H1 (cell line): ENCODE measurements at regions not wholly inside any gene's neighbourhood (a gene's known extent, or its start where the extent isn't known, plus 50 kb on each side); places are given as distances from the start of the nearest gene placed in this dataset.

Experiments
- CTCF ChIA-PET: fragments of 300-600 bp; sonication (Branson Sonifier 250); formaldehyde crosslinking; loops from one replicate; lab custom pipeline; 2021; ENCODE audit not compliant: partially characterized antibody; lab: Charles Lee
- POLR2A ChIA-PET: fragments of 300-600 bp; sonication (Branson Sonifier 250); formaldehyde crosslinking; loops from one replicate; lab custom pipeline; 2021; ENCODE audit warnings: inconsistent platforms; ENCODE audit not compliant: partially characterized antibody; lab: Charles Lee
- DNase-seq, 2 experiments: peaks; one replicate each; pipeline versions ENCODE4 v3.0.0 to v3.0.0-alpha.2; 2010 to 2022; ENCODE audit warnings: low spot score in 2 of 2, low read depth in 1 of 2, mixed read lengths in 1 of 2
- FAIRE-seq: peaks from 2 replicates; lab custom pipeline; 2011; peaks lifted over from hg19 to GRCh38; lab: Jason Lieb, UNC
- H2AFZ ChIP-seq: 2 replicates; pipeline ENCODE4 v1.8.1; 2012; ENCODE audit warnings: low read length, inconsistent platforms
- H2AK5ac ChIP-seq: 2 replicates; pipeline ENCODE4 v1.6.1; 2013; ENCODE audit warnings: low read depth, low read length
- H2BK120ac ChIP-seq: replicated peaks from 2 replicates; pipeline ENCODE3; 2013; ENCODE audit warnings: low read depth, low read length, inconsistent platforms
- H2BK12ac ChIP-seq: 2 replicates; pipeline ENCODE4 v1.6.1; 2013; ENCODE audit warnings: low read depth, low read length
- H2BK15ac ChIP-seq: 2 replicates; pipeline ENCODE4 v1.6.1; 2013; ENCODE audit warnings: low read length
- H2BK20ac ChIP-seq: 2 replicates; pipeline ENCODE4 v1.6.1; 2013; ENCODE audit warnings: low read length
- H2BK5ac ChIP-seq: 2 replicates; pipeline ENCODE4 v1.6.1; 2013; ENCODE audit warnings: low read depth, low read length
- H3K14ac ChIP-seq: 2 replicates; pipeline ENCODE4 v1.6.1; 2013; ENCODE audit warnings: inconsistent platforms; ENCODE audit not compliant: insufficient read length
- H3K18ac ChIP-seq: 2 replicates; pipeline ENCODE4 v1.6.1; 2013; ENCODE audit warnings: low read length; ENCODE audit errors: extremely low read depth
- H3K23ac ChIP-seq: 2 replicates; pipeline ENCODE4 v1.6.1; 2013; ENCODE audit warnings: inconsistent platforms; ENCODE audit not compliant: insufficient read length
- H3K23me2 ChIP-seq: 2 replicates; pipeline ENCODE4 v1.6.1; 2013; ENCODE audit warnings: low read depth, low read length
- H3K27ac ChIP-seq: 2 replicates; pipeline ENCODE4 v1.6.1; 2011; ENCODE audit warnings: low read depth, low read length, inconsistent platforms
- H3K27me3 ChIP-seq, 4 experiments: replicated peaks in 1 of 4; 1 replicate in 1 of 4; 2 replicates in 3 of 4; pipeline versions ENCODE4 v1.6.1 to v1.8.1; 2011 to 2013; ENCODE audit warnings: low read length in 3 of 4, mild to moderate bottlenecking in 3 of 4, inconsistent platforms in 2 of 4, mixed read lengths in 2 of 4, moderate library complexity in 1 of 4; ENCODE audit not compliant: control insufficient read depth in 3 of 4, insufficient read depth in 3 of 4; ENCODE audit errors: extremely low read depth in 1 of 4
- H3K36me3 ChIP-seq, 4 experiments: 2 replicates each; pipeline versions ENCODE4 v1.6.1 to v1.8.1; 2011 to 2013; ENCODE audit warnings: mild to moderate bottlenecking in 4 of 4, low read length in 3 of 4, moderate library complexity in 2 of 4, control low read depth in 1 of 4, inconsistent platforms in 1 of 4; ENCODE audit not compliant: insufficient read depth in 4 of 4, control insufficient read depth in 2 of 4
- H3K4ac ChIP-seq: replicated peaks from 2 replicates; pipeline ENCODE3; 2013; ENCODE audit warnings: low read length, low read depth, mixed read lengths, inconsistent platforms; ENCODE audit not compliant: insufficient read length
- H3K4me1 ChIP-seq, 4 experiments: replicated peaks in 1 of 4; 1 replicate in 1 of 4; 2 replicates in 3 of 4; pipeline versions ENCODE4 v1.6.1 to v1.8.1; 2011 to 2013; ENCODE audit warnings: low read length in 3 of 4, inconsistent platforms in 2 of 4, mixed read lengths in 1 of 4; ENCODE audit not compliant: insufficient read depth in 4 of 4, control insufficient read depth in 3 of 4
- H3K4me2 ChIP-seq, 2 experiments: 2 replicates each; pipeline versions ENCODE4 v1.6.1 to v1.8.1; 2011 to 2013; ENCODE audit warnings: low read depth in 2 of 2, low read length in 2 of 2, control low read depth in 1 of 2, inconsistent platforms in 1 of 2, mild to moderate bottlenecking in 1 of 2; ENCODE audit not compliant: insufficient read depth in 1 of 2
- H3K4me3 ChIP-seq, 4 experiments: fragments of 200-600, 300-600 bp in 1 of 4; sonication (generic), shearing (Covaris generic), sonication (Bioruptor Twin) in 1 of 4; 2 replicates each; pipeline versions ENCODE4 v1.5.1 to v1.8.1; 2011 to 2016; ENCODE audit warnings: low read length in 4 of 4, low read depth in 3 of 4, control low read depth in 2 of 4, inconsistent platforms in 2 of 4, mild to moderate bottlenecking in 2 of 4, mixed read lengths in 1 of 4, moderate library complexity in 1 of 4; ENCODE audit not compliant: insufficient read depth in 2 of 4; ENCODE audit errors: extremely low read depth in 1 of 4
- H3K56ac ChIP-seq: replicated peaks from 2 replicates; pipeline ENCODE3; 2013; ENCODE audit warnings: low read depth, mild to moderate bottlenecking, mixed read lengths, low read length, inconsistent platforms; ENCODE audit not compliant: insufficient read length
- H3K79me1 ChIP-seq: 2 replicates; pipeline ENCODE4 v1.6.1; 2013; ENCODE audit warnings: low read depth, low read length, control low read depth
- H3K79me2 ChIP-seq, 2 experiments: 2 replicates each; pipeline versions ENCODE4 v1.6.1 to v1.8.1; 2012 to 2013; ENCODE audit warnings: low read length in 2 of 2, mild to moderate bottlenecking in 2 of 2, inconsistent platforms in 1 of 2; ENCODE audit not compliant: insufficient read depth in 2 of 2, control insufficient read depth in 1 of 2
- H3K9ac ChIP-seq, 4 experiments: replicated peaks in 1 of 4; 1 replicate in 1 of 4; 2 replicates in 3 of 4; pipeline versions ENCODE4 v1.6.1 to v1.8.1; 2011 to 2013; ENCODE audit warnings: low read depth in 3 of 4, low read length in 3 of 4, control low read depth in 2 of 4, mild to moderate bottlenecking in 2 of 4, moderate library complexity in 2 of 4, inconsistent platforms in 1 of 4; ENCODE audit errors: extremely low read depth in 1 of 4
- H3K9me3 ChIP-seq, 2 experiments: 2 replicates each; pipeline versions ENCODE4 v1.6.1 to v1.8.1; 2012 to 2013; ENCODE audit warnings: mild to moderate bottlenecking in 2 of 2, moderate library complexity in 2 of 2, control low read depth in 1 of 2, inconsistent platforms in 1 of 2, low read depth in 1 of 2, low read length in 1 of 2, mixed read lengths in 1 of 2; ENCODE audit not compliant: insufficient read depth in 2 of 2
- H4K20me1 ChIP-seq, 2 experiments: replicated peaks in 1 of 2; 2 replicates each; pipeline versions ENCODE3 to v1.8.1; 2011 to 2013; ENCODE audit warnings: inconsistent platforms in 2 of 2, low read length in 2 of 2, mild to moderate bottlenecking in 1 of 2; ENCODE audit not compliant: insufficient read depth in 2 of 2, control insufficient read depth in 1 of 2
- H4K5ac ChIP-seq: 2 replicates; pipeline ENCODE4 v1.6.1; 2013; ENCODE audit warnings: low read length, low read depth, mixed read lengths, inconsistent platforms; ENCODE audit not compliant: insufficient read length
- H4K8ac ChIP-seq: 2 replicates; pipeline ENCODE4 v1.8.0; 2013; ENCODE audit warnings: mild to moderate bottlenecking, moderate library complexity, low read length, inconsistent platforms; ENCODE audit not compliant: insufficient read depth; ENCODE audit errors: extremely low read depth
- H4K91ac ChIP-seq: replicated peaks from 2 replicates; pipeline ENCODE3; 2013; ENCODE audit warnings: low read length, mixed read lengths, inconsistent platforms; ENCODE audit not compliant: insufficient read length
- ASH2L ChIP-seq: fragments of 200-600, 300-600 bp; sonication (generic); IDR thresholded peaks from one replicate; pipeline ENCODE4 v1.7.1; 2017; ENCODE audit warnings: low read length
- BCL11A ChIP-seq, 2 experiments: IDR thresholded peaks; one replicate each; pipeline ENCODE4 v1.6.1; 2011; ENCODE audit warnings: low read depth in 2 of 2, low read length in 2 of 2, mild to moderate bottlenecking in 2 of 2
- CTBP2 ChIP-seq: IDR thresholded peaks from 2 replicates; pipeline ENCODE4 v1.7.0; 2011; ENCODE audit warnings: borderline replicate concordance, mild to moderate bottlenecking, moderate library complexity, mixed read lengths, low read length; ENCODE audit not compliant: insufficient read depth, insufficient read length
- GTF2F1 ChIP-seq: IDR thresholded peaks from 2 replicates; pipeline ENCODE4 v1.6.1; 2012; ENCODE audit warnings: low read depth, low read length, improper control_type of control experiment, borderline replicate concordance
- RAD21 ChIP-seq, 2 experiments: IDR thresholded peaks in 1 of 2; conservative IDR thresholded peaks in 1 of 2; 2 replicates each; pipeline ENCODE4 v1.6.1; 2011; ENCODE audit warnings: low read depth in 2 of 2, low read length in 2 of 2, improper control_type of control experiment in 1 of 2, inconsistent platforms in 1 of 2, mild to moderate bottlenecking in 1 of 2, moderate library complexity in 1 of 2
- TAF7 ChIP-seq: optimal IDR thresholded peaks from 2 replicates; pipeline ENCODE3; 2011; ENCODE audit warnings: low read depth, mild to moderate bottlenecking, inconsistent platforms, low read length, moderate library complexity, borderline replicate concordance
- ZNF274 ChIP-seq: IDR thresholded peaks from 2 replicates; pipeline ENCODE4 v1.7.0; 2012; ENCODE audit warnings: low read length, borderline replicate concordance; ENCODE audit errors: extremely low read depth
- WGBS, 2 experiments: shearing (Covaris generic) in 1 of 2; methylation state at CpG; one replicate each; pipeline versions ENCODE4 v1.1.6 to v1.1.7; 2013 to 2015; ENCODE audit warnings: low lambda C conversion rate in 2 of 2, mixed read lengths in 2 of 2, inconsistent platforms in 1 of 2, low coverage in 1 of 2, missing lambda C conversion rate in 1 of 2; ENCODE audit not compliant: insufficient replicate concordance in 2 of 2, insufficient coverage in 1 of 2, insufficient read length in 1 of 2; ENCODE audit errors: extremely low coverage in 1 of 2, missing lambda C conversion rate in 1 of 2; 5-methylcytosine and 5-hydroxymethylcytosine counted together
- TF ChIP-seq, protein P1 (sequence below): IDR thresholded peaks from 2 replicates; pipeline ENCODE4 v1.6.1; 2012; ENCODE audit warnings: inconsistent platforms

DNA sequence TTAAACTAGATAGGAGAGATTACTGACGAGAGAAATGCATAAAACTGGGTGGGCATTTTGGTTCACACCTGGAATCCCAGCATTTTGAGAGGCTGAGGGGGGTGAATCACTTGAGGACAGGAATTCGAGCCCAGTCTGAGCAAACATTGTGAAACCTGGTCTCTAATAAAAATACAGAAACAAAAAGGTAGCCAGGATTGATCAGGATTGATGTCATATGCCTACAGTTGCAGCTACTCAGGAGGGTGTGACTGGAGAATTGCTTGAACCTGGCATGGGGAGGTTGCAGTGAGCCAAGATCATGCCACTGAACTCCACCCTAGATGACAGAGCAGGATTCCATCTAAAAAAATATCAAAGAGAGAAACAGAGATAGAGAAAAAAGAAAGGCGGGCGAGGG lies 751.7 kb upstream of the AMELY start:
- no peaks in the 10 kb centered on the region for H4K20me1 ChIP-seq
- H3K4me1 ChIP-seq, result no peaks in the 10 kb centered on the region
- H3K56ac ChIP-seq, result no peak overlapping the region
- no peak overlapping the region for H4K8ac ChIP-seq
- no peak overlapping the region for H2BK20ac ChIP-seq
- no peak overlapping the region for H4K91ac ChIP-seq
- FAIRE-seq (no peak), DNase-seq (no peak)
- H2AFZ ChIP-seq, result no peak overlapping the region
- H2BK12ac ChIP-seq, result no peak overlapping the region
- no peaks in the 10 kb centered on the region for H3K36me3 ChIP-seq
- no peak overlapping the region for H3K4ac ChIP-seq
- no peaks in the 10 kb centered on the region for H3K79me1 ChIP-seq
- no peaks in the 10 kb centered on the region for H3K23me2 ChIP-seq
- H3K27ac ChIP-seq, result no peak overlapping the region
- H3K27me3 ChIP-seq, result no peaks in the 10 kb centered on the region
- H2AK5ac ChIP-seq, result no peak overlapping the region
- no peak overlapping the region for H3K23ac ChIP-seq
- no peak overlapping the region for H3K4me2 ChIP-seq
- H3K9ac ChIP-seq, result no peak overlapping the region
- no peak overlapping the region for H2BK120ac ChIP-seq
- ChIA-PET CTCF (no interaction called here), POLR2A (no interaction called here)
- 83 to 100% methylated on average over 2 of the region's 4 CpGs for WGBS, 2 experiments
- H3K14ac ChIP-seq, result no peak overlapping the region
- H3K9me3 ChIP-seq, result no peaks in the 10 kb centered on the region
- no peak overlapping the region for H3K18ac ChIP-seq
- no peak for TF ChIP-seq TAF7
- no peak for TF ChIP-seq GTF2F1
- TF ChIP-seq BCL11A (IDR thresholded peaks at IDR 0.05; ENCODE audit: low read depth in 2 of 2, low read length in 2 of 2), result no peak
- no peak for TF ChIP-seq CTBP2
- no peak for TF ChIP-seq ZNF274
- no peak for TF ChIP-seq RAD21 (IDR thresholded peaks at IDR 0.05 in 1 of 2, conservative IDR thresholded peaks at IDR 0.05 in 1 of 2; ENCODE audit: low read depth in 2 of 2, low read length in 2 of 2)
- TF ChIP-seq, protein P1, sequence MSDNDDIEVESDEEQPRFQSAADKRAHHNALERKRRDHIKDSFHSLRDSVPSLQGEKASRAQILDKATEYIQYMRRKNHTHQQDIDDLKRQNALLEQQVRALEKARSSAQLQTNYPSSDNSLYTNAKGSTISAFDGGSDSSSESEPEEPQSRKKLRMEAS, result no peak
- no peak for TF ChIP-seq ASH2L
- H3K79me2 ChIP-seq, result no peaks in the 10 kb centered on the region
- no peak overlapping the region for H2BK15ac ChIP-seq
- no peak overlapping the region for H2BK5ac ChIP-seq
- no peak overlapping the region for H3K4me3 ChIP-seq
- no peak overlapping the region for H4K5ac ChIP-seq
